Stimulated activated CD4-positive, alpha-beta T cell treated with anti-CD3 and anti-CD28 coated beads, Interleukin-4, amount 100 ng/mL, for 48 hours (primary cell): ENCODE measurements at regions not wholly inside any gene's neighbourhood (a gene's known extent, or its start where the extent isn't known, plus 50 kb on each side); places are given as distances from the start of the nearest gene placed in this dataset.
"Not testable (repeated sequence)": the region's sequence is repeated elsewhere in the genome, so short reads cannot be mapped to it uniquely, and the experiment has no call there.

Experiments used
- DNase-seq, 2 donors: peaks; one replicate each; pipeline ENCODE4 v3.0.0-alpha.2; 2020; ENCODE audit warnings: low read depth in 2 of 2

- DNase-seq: no peak
Measured at GRCh38 chr6:101013612-101014195, 132.6 kb upstream of the ASCC3 start.

- no peak for DNase-seq
Measured at GRCh38 chr6:101015541-101015940, 134.4 kb upstream of the ASCC3 start.

- DNase-seq: no peak
Measured at GRCh38 chr6:101016163-101016562, 135.0 kb upstream of the ASCC3 start.

- no peak for DNase-seq
Measured at GRCh38 chr6:101018157-101018556, 137.0 kb upstream of the ASCC3 start.

- DNase-seq: no peak
Measured at GRCh38 chr6:101021504-101021903, 140.4 kb upstream of the ASCC3 start.

GRCh38 chr6:101042966-101043365, 161.8 kb upstream of the ASCC3 start:
- DNase-seq: no peak

- DNase-seq: no peak
Measured at GRCh38 chr6:101058296-101058695, 177.2 kb upstream of the ASCC3 start.

GRCh38 chr6:101066481-101066880, 185.4 kb upstream of the ASCC3 start:
- no peak for DNase-seq

- DNase-seq: no peak
Measured at GRCh38 chr6:101069191-101069795, 188.2 kb upstream of the ASCC3 start.

GRCh38 chr6:101070044-101070608, 189.0 kb upstream of the ASCC3 start:
- DNase-seq: no peak

GRCh38 chr6:101077344-101077743, 196.2 kb upstream of the ASCC3 start:
- no peak for DNase-seq

GRCh38 chr6:101079696-101080270, 198.7 kb upstream of the ASCC3 start:
- no peak for DNase-seq

GRCh38 chr6:101080597-101080996, 199.5 kb upstream of the ASCC3 start:
- no peak for DNase-seq

- DNase-seq: no peak
Measured at GRCh38 chr6:101083533-101084175, 202.5 kb upstream of the ASCC3 start.

- DNase-seq: no peak
Measured at GRCh38 chr6:101085327-101085726, 204.2 kb upstream of the ASCC3 start.

GRCh38 chr6:101086473-101086872, 205.3 kb upstream of the ASCC3 start:
- DNase-seq: no peak

- DNase-seq: no peak
Measured at GRCh38 chr6:101088594-101088993, 207.5 kb upstream of the ASCC3 start.

- no peak for DNase-seq
Measured at GRCh38 chr6:101089640-101090039, 208.5 kb upstream of the ASCC3 start.

- DNase-seq: no peak
Measured at GRCh38 chr6:101090281-101090680, 209.2 kb upstream of the ASCC3 start.

GRCh38 chr6:101098605-101099004, 217.5 kb upstream of the ASCC3 start:
- not testable (repeated sequence) for DNase-seq

GRCh38 chr6:101102702-101103101, 221.6 kb upstream of the ASCC3 start:
- no peak for DNase-seq

- no peak for DNase-seq
Measured at GRCh38 chr6:101108286-101108685, 227.2 kb upstream of the ASCC3 start.

GRCh38 chr6:101110814-101111213, 229.7 kb upstream of the ASCC3 start:
- no peak for DNase-seq
